DMS53 (cell line): ENCODE measurements at regions not wholly inside any gene's neighbourhood (a gene's known extent, or its start where the extent isn't known, plus 50 kb on each side); places are given as distances from the start of the nearest gene placed in this dataset.
A peak's percentile ranks its signal among the peaks of the same experiment; 100 is the strongest.
"Not testable (repeated sequence)": the region's sequence is repeated elsewhere in the genome, so short reads cannot be mapped to it uniquely, and the experiment has no call there.

Experiments
- DNase-seq: peaks from one replicate; lab custom pipeline; 2025; lab: John Stamatoyannopoulos, UW

- DNase-seq: no peak
Measured at GRCh38 chr22:41023299-41023623, 69.1 kb upstream of the EP300 start.

- peak; percentile 12 for DNase-seq
Measured at GRCh38 chr22:41028841-41029240, 63.6 kb upstream of the EP300 start.

GRCh38 chr22:41030891-41031290 is 61.5 kb upstream of the EP300 start:
- no peak for DNase-seq

GRCh38 chr22:41034706-41035105 is 57.7 kb upstream of the EP300 start:
- no peak for DNase-seq

GRCh38 chr22:41036924-41037323 is 55.5 kb upstream of the EP300 start:
- no peak for DNase-seq

GRCh38 chr22:41038732-41039131 is 53.7 kb upstream of the EP300 start:
- no peak for DNase-seq

- not testable (repeated sequence) for DNase-seq
Measured at GRCh38 chr22:41039641-41040040, 52.8 kb upstream of the EP300 start.

GRCh38 chr22:41040483-41040882 is 51.9 kb upstream of the EP300 start:
- no peak for DNase-seq

- DNase-seq: no peak
Measured at GRCh38 chr22:41041532-41041931, 50.9 kb upstream of the EP300 start.
